HCT116 (cell line): ENCODE measurements at regions not wholly inside any gene's neighbourhood (a gene's known extent, or its start where the extent isn't known, plus 50 kb on each side); places are given as distances from the start of the nearest gene placed in this dataset.

Experiments used
- ATAC-seq: fragments of 200-7000 bp; cut with Tn5 transposase; 2 replicates; pipeline ENCODE4 v1.9.1; 2020; ENCODE audit warnings: mild to moderate bottlenecking, moderate library complexity
- BruUV-seq: library from RNA; stranded (reverse); fragments of 400-500 nt; replicated peaks from 2 replicates; lab custom pipeline; 2021; lab: Mats Ljungman, UMichigan
- CTCF ChIA-PET: fragments of 300-600 bp; sonication (Branson Sonifier 250); formaldehyde crosslinking; loops from one replicate; lab custom pipeline; 2021; ENCODE audit warnings: antibody characterized with exemption; lab: Charles Lee
- POLR2A ChIA-PET: fragments of 300-600, 350-600 bp; sonication (Branson Sonifier 250); formaldehyde crosslinking; loops from one replicate; lab custom pipeline; 2021; ENCODE audit warnings: antibody characterized with exemption; lab: Charles Lee
- RAD21 ChIA-PET, 2 experiments: fragments of 300-600 bp; sonication (Branson Sonifier 250); formaldehyde crosslinking; loops; one replicate each; lab custom pipeline; 2023; ENCODE audit warnings: low total read pairs in 2 of 2; ENCODE audit not compliant: uncharacterized antibody in 2 of 2, unreplicated experiment in 2 of 2, low non-redundant PET in 1 of 2; lab: Charles Lee
- DNase-seq: peaks from one replicate; pipeline ENCODE4 v3.0.0-alpha.2; 2010; ENCODE audit warnings: low read depth, low spot score
- H2AFZ ChIP-seq: fragments of 200-600 bp; shearing (Covaris generic), sonication (generic); 2 replicates; pipeline ENCODE4 v1.6.1; 2017; ENCODE audit warnings: low read depth, mixed run types, mixed read lengths, antibody characterized with exemption, low read length; ENCODE audit not compliant: poor library complexity, severe bottlenecking
- H3K27ac ChIP-seq: 2 replicates; pipeline ENCODE4 v1.5.1; 2012; ENCODE audit warnings: low read depth, low read length
- H3K27me3 ChIP-seq: fragments of 200-600 bp; sonication (generic); 2 replicates; pipeline ENCODE4 v1.6.1; 2016; ENCODE audit warnings: mixed run types, low read length, mixed read lengths; ENCODE audit not compliant: insufficient read depth
- H3K36me3 ChIP-seq, 2 experiments: fragments of 200-500 bp in 1 of 2; fragments of 200-600 bp in 1 of 2; sonication (Bioruptor generic) in 1 of 2; sonication (generic) in 1 of 2; 2 replicates each; pipeline versions ENCODE4 v1.5.1 to v1.6.1; 2014 to 2016; ENCODE audit warnings: low read length in 2 of 2, inconsistent platforms in 1 of 2, mixed read lengths in 1 of 2, mixed run types in 1 of 2; ENCODE audit not compliant: insufficient read depth in 2 of 2, control insufficient read depth in 1 of 2
- H3K4me1 ChIP-seq, 2 experiments: fragments of 200-600 bp in 1 of 2; sonication (generic) in 1 of 2; 2 replicates each; pipeline versions ENCODE4 v1.5.1 to v1.6.1; 2012 to 2017; ENCODE audit warnings: low read length in 2 of 2, inconsistent platforms in 1 of 2, mild to moderate bottlenecking in 1 of 2, mixed read lengths in 1 of 2, mixed run types in 1 of 2, moderate library complexity in 1 of 2; ENCODE audit not compliant: insufficient read depth in 2 of 2, control insufficient read depth in 1 of 2
- H3K4me2 ChIP-seq: fragments of 200-600 bp; sonication (generic); 2 replicates; pipeline ENCODE4 v1.6.1; 2017; ENCODE audit warnings: mixed run types, low read length, mixed read lengths
- H3K4me3 ChIP-seq, 2 experiments: fragments of 200-600 bp in 1 of 2; sonication (generic) in 1 of 2; replicated peaks in 1 of 2; 2 replicates each; pipeline ENCODE4 v1.5.1; 2011 to 2016; ENCODE audit warnings: low read length in 2 of 2, control low read depth in 1 of 2, low read depth in 1 of 2, mild to moderate bottlenecking in 1 of 2, mixed read lengths in 1 of 2, mixed run types in 1 of 2
- H3K79me2 ChIP-seq: fragments of 200-600 bp; sonication (generic); 2 replicates; pipeline ENCODE4 v1.6.1; 2017; ENCODE audit warnings: mild to moderate bottlenecking, mixed run types, low read length, moderate library complexity, mixed read lengths; ENCODE audit not compliant: insufficient read depth
- H3K9ac ChIP-seq: fragments of 200-600 bp; sonication (generic); 2 replicates; pipeline ENCODE4 v1.6.1; 2016; ENCODE audit warnings: low read length, mixed read lengths
- H3K9me2 ChIP-seq: fragments of 200-600 bp; sonication (generic), shearing (Covaris generic); 2 replicates; pipeline ENCODE4 v1.6.1; 2017; ENCODE audit warnings: mixed run types, mild to moderate bottlenecking, moderate library complexity; ENCODE audit not compliant: insufficient read depth
- H3K9me3 ChIP-seq, 2 experiments: fragments of 200-500 bp in 1 of 2; fragments of 200-600 bp in 1 of 2; sonication (Bioruptor generic) in 1 of 2; sonication (generic) in 1 of 2; 2 replicates each; pipeline ENCODE4 v1.6.1; 2014 to 2017; ENCODE audit warnings: low read length in 2 of 2, mixed read lengths in 2 of 2, inconsistent platforms in 1 of 2, low read depth in 1 of 2, mild to moderate bottlenecking in 1 of 2, mixed run types in 1 of 2, moderate library complexity in 1 of 2; ENCODE audit not compliant: control insufficient read depth in 1 of 2, insufficient read depth in 1 of 2
- H4K20me1 ChIP-seq: fragments of 200-600 bp; sonication (generic), shearing (Covaris generic); 2 replicates; pipeline ENCODE4 v1.6.1; 2017; ENCODE audit warnings: mixed run types, mild to moderate bottlenecking, moderate library complexity; ENCODE audit not compliant: insufficient read depth
- CBX3 ChIP-seq: IDR thresholded peaks from 2 replicates; pipeline ENCODE4 v1.6.1; 2012; ENCODE audit warnings: low read depth
- CEBPB ChIP-seq: IDR thresholded peaks from 2 replicates; pipeline ENCODE4 v1.6.1; 2012; ENCODE audit warnings: low read depth
- CTCF ChIP-seq, 3 experiments: fragments of 200-600 bp in 1 of 3; sonication (generic) in 1 of 3; IDR thresholded peaks in 2 of 3; conservative IDR thresholded peaks in 1 of 3; 2 replicates each; pipeline ENCODE4 v1.5.1; 2012 to 2017; ENCODE audit warnings: low read depth in 2 of 3, low read length in 2 of 3, antibody characterized with exemption in 1 of 3, borderline replicate concordance in 1 of 3, control low read depth in 1 of 3, mild to moderate bottlenecking in 1 of 3, mixed read lengths in 1 of 3, mixed run types in 1 of 3, moderate library complexity in 1 of 3; ENCODE audit not compliant: insufficient read depth in 1 of 3
- EGR1 ChIP-seq: IDR thresholded peaks from 2 replicates; pipeline ENCODE4 v1.6.1; 2012; ENCODE audit warnings: low read depth
- EZH2 ChIP-seq: fragments of 200-600 bp; sonication (generic); IDR thresholded peaks from 2 replicates; pipeline ENCODE4 v1.6.1; 2017; ENCODE audit warnings: antibody characterized with exemption, mixed run types
- FOSL1 ChIP-seq: IDR thresholded peaks from 2 replicates; pipeline ENCODE4 v1.6.1; 2012; ENCODE audit warnings: low read depth
- POLR2A ChIP-seq: IDR thresholded peaks from 2 replicates; pipeline ENCODE4 v1.7.0; 2011; ENCODE audit warnings: borderline replicate concordance; ENCODE audit not compliant: insufficient read depth, insufficient read length; ENCODE audit errors: extremely low read depth
- RAD21 ChIP-seq: IDR thresholded peaks from 2 replicates; pipeline ENCODE4 v1.6.1; 2012; ENCODE audit warnings: low read depth, mild to moderate bottlenecking
- SP1 ChIP-seq: IDR thresholded peaks from 2 replicates; pipeline ENCODE4 v1.6.1; 2012; ENCODE audit warnings: low read depth
- TCF7L2 ChIP-seq: IDR thresholded peaks from 2 replicates; pipeline ENCODE4 v1.7.0; 2011; ENCODE audit warnings: borderline replicate concordance, inconsistent platforms; ENCODE audit not compliant: insufficient read depth, insufficient read length; ENCODE audit errors: extremely low read depth
- YY1 ChIP-seq: IDR thresholded peaks from 2 replicates; pipeline ENCODE4 v1.6.1; 2011; ENCODE audit warnings: low read length, low read depth, moderate library complexity, mild to moderate bottlenecking; ENCODE audit not compliant: insufficient replicate concordance; ENCODE audit errors: extremely low read depth
- ZBTB33 ChIP-seq: IDR thresholded peaks from 2 replicates; pipeline ENCODE4 v1.6.1; 2011; ENCODE audit warnings: mild to moderate bottlenecking, low read length, moderate library complexity; ENCODE audit not compliant: insufficient replicate concordance; ENCODE audit errors: extremely low read depth
- ZFX ChIP-seq: fragments of 450-650 bp; IDR thresholded peaks from 2 replicates; pipeline ENCODE4 v1.6.1; 2017
- ZNF274 ChIP-seq: fragments of 200-500 bp; sonication (Bioruptor generic); IDR thresholded peaks from 2 replicates; pipeline ENCODE4 v1.6.1; 2014; ENCODE audit warnings: mild to moderate bottlenecking, low read depth, low read length, inconsistent platforms
- intact Hi-C: fragments of 100-400 bp; cut with micrococcal nuclease; formaldehyde crosslinking; loops from 2 replicates; pipeline ENCODE4 v1.10.0; 2022
- TF ChIP-seq, protein P1 (sequence below): IDR thresholded peaks from 2 replicates; pipeline ENCODE4 v1.6.1; 2012

GRCh38 chr21:35232545-35233176 lies 183.6 kb upstream of the RUNX1 start (continued):
- TF ChIP-seq POLR2A: no peak
- no peak for TF ChIP-seq EGR1
- TF ChIP-seq ZBTB33: no peak
- TF ChIP-seq SP1: peak; percentile 82
- peak; percentile 45; the same call in 1 of the 2 replicates for TF ChIP-seq CBX3
- TF ChIP-seq TCF7L2: peak; percentile 78
- no peak for TF ChIP-seq ZNF274
- no peak for TF ChIP-seq YY1
- no peak for TF ChIP-seq EZH2
- TF ChIP-seq ZFX: no peak
- TF ChIP-seq, protein P1, sequence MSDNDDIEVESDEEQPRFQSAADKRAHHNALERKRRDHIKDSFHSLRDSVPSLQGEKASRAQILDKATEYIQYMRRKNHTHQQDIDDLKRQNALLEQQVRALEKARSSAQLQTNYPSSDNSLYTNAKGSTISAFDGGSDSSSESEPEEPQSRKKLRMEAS: peak; percentile 69
- no peak; the same call in 1 of the 2 replicates for TF ChIP-seq CEBPB

GRCh38 chr21:35231090-35231489 lies 182.0 kb upstream of the RUNX1 start:
- Histone ChIP-seq H3K9ac (no peak overlapping the region), H3K79me2 (no peaks in the 10 kb centered on the region), H2AFZ (peak overlapping the region; percentile 26), H4K20me1 (no peaks in the 10 kb centered on the region), H3K9me2 (no peaks in the 10 kb centered on the region), H3K27me3 (no peaks in the 10 kb centered on the region), H3K36me3 (no peaks in the 10 kb centered on the region), H3K4me1 (peaks cover 38 to 49% of the 10 kb centered on the region in 2 experiments), H3K4me2 (peak overlapping the region; percentile 41; the same call in 1 of the 2 replicates), H3K9me3 (no peaks in the 10 kb centered on the region), H3K27ac (no peak overlapping the region; the same call in 1 of the 2 replicates), H3K4me3 (no peak overlapping the region)
- ChIA-PET POLR2A (interaction anchor here (2.8 kb wide), 1 partner anchor 15 kb away, joined by 13 read pairs; no protein-coding TSS in a partner anchor), CTCF (no interaction called here), RAD21 (no interaction called here)
- TF ChIP-seq RAD21 (peak; percentile 22; the same call in 1 of the 2 replicates), FOSL1 (peak; percentile 30; the same call in 1 of the 2 replicates), CTCF (IDR thresholded peaks at IDR 0.05 in 2 of 3, conservative IDR thresholded peaks at IDR 0.05 in 1 of 3; ENCODE audit: borderline replicate concordance in 1 of 3, insufficient read depth in 1 of 3, low read depth in 2 of 3, low read length in 2 of 3) (no peak)
- no TSS peak for BruUV-seq
- no peak for ATAC-seq
- intact Hi-C loops: no loop called here
- DNase-seq: no peak
